Smooth muscle cell (in vitro differentiated cells): ENCODE measurements at regions not wholly inside any gene's neighbourhood (a gene's known extent, or its start where the extent isn't known, plus 50 kb on each side); places are given as distances from the start of the nearest gene placed in this dataset.

ENCODE experiments used
- DNase-seq: peaks from one replicate; lab custom pipeline; 2025; ENCODE audit not compliant: unreplicated experiment; lab: John Stamatoyannopoulos, UW
- H2AFZ ChIP-seq: fragments of 200-600 bp; sonication (generic); 2 replicates; pipeline ENCODE4 v1.6.0; 2016; ENCODE audit warnings: antibody characterized with exemption, low read depth, mild to moderate bottlenecking
- H3F3A ChIP-seq: fragments of 200-600 bp; sonication (generic); 2 replicates; pipeline ENCODE4 v1.6.0; 2017; ENCODE audit warnings: antibody characterized with exemption, low read depth
- H3K27ac ChIP-seq: fragments of 200-600 bp; sonication (generic); 2 replicates; pipeline ENCODE4 v1.5.1; 2016; ENCODE audit warnings: low read depth, mild to moderate bottlenecking
- H3K27me3 ChIP-seq: fragments of 200-600 bp; sonication (generic); 2 replicates; pipeline ENCODE4 v1.6.1; 2016; ENCODE audit warnings: low read depth, mild to moderate bottlenecking
- H3K36me3 ChIP-seq: fragments of 200-600 bp; sonication (generic); 2 replicates; pipeline ENCODE4 v1.5.1; 2016; ENCODE audit warnings: low read depth
- H3K4me1 ChIP-seq: fragments of 200-600 bp; sonication (generic); 2 replicates; pipeline ENCODE4 v1.5.1; 2016; ENCODE audit warnings: low read depth
- H3K4me2 ChIP-seq: fragments of 200-600 bp; sonication (generic); 2 replicates; pipeline ENCODE4 v1.6.0; 2016; ENCODE audit warnings: mild to moderate bottlenecking
- H3K4me3 ChIP-seq: fragments of 200-600 bp; sonication (generic); 2 replicates; pipeline ENCODE4 v1.5.1; 2016; ENCODE audit warnings: mild to moderate bottlenecking
- H3K79me2 ChIP-seq: fragments of 200-600 bp; sonication (generic); 2 replicates; pipeline ENCODE4 v1.6.0; 2016; ENCODE audit warnings: low read depth, mild to moderate bottlenecking
- H3K9ac ChIP-seq: fragments of 200-600 bp; sonication (generic); 2 replicates; pipeline ENCODE4 v1.6.0; 2016; ENCODE audit warnings: low read depth
- H3K9me3 ChIP-seq: fragments of 200-600 bp; sonication (generic); replicated peaks from 2 replicates; pipeline ENCODE4 v1.5.1; 2016; ENCODE audit warnings: low read depth
- H4K20me1 ChIP-seq: fragments of 200-600 bp; sonication (generic); 2 replicates; pipeline ENCODE4 v1.6.0; 2016; ENCODE audit warnings: low read depth
- WGBS: methylation state at CpG from one replicate; pipeline ENCODE4 v1.1.7; 2016; ENCODE audit warnings: low lambda C conversion rate; 5-methylcytosine and 5-hydroxymethylcytosine counted together
- TF ChIP-seq, protein P1 (sequence below): fragments of 200-600 bp; sonication (generic); IDR thresholded peaks from 2 replicates; pipeline ENCODE4 v1.5.1; 2017; ENCODE audit warnings: borderline replicate concordance, mild to moderate bottlenecking, antibody characterized with exemption; ENCODE audit not compliant: insufficient read depth, poor library complexity, severe bottlenecking

DNA sequence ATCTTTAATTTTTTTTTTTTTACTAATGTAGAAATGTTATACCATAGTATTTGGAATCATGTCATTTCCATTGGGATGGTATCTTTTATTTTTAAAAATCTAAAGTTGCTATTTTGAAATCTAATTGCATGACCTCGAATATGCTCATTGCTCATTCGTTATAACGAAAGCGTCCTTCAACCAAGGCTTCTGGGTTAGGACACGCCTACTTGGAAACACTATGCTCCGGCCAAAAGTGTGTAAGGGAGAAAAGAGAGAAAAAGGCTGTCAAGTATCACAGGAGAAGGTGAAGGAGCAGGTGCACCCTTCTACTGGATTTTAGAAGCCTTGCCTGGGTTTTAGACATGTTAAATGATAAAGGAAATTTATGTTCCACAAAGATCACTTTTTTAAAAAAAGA is 465.9 kb upstream of the ID2 start:
- WGBS: 92% methylated on average over 6 of the region's 6 CpGs
- TF ChIP-seq, protein P1, sequence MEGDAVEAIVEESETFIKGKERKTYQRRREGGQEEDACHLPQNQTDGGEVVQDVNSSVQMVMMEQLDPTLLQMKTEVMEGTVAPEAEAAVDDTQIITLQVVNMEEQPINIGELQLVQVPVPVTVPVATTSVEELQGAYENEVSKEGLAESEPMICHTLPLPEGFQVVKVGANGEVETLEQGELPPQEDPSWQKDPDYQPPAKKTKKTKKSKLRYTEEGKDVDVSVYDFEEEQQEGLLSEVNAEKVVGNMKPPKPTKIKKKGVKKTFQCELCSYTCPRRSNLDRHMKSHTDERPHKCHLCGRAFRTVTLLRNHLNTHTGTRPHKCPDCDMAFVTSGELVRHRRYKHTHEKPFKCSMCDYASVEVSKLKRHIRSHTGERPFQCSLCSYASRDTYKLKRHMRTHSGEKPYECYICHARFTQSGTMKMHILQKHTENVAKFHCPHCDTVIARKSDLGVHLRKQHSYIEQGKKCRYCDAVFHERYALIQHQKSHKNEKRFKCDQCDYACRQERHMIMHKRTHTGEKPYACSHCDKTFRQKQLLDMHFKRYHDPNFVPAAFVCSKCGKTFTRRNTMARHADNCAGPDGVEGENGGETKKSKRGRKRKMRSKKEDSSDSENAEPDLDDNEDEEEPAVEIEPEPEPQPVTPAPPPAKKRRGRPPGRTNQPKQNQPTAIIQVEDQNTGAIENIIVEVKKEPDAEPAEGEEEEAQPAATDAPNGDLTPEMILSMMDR: no peak
- no peaks in the 10 kb centered on the region for H3F3A ChIP-seq
- no peaks in the 10 kb centered on the region for H3K9me3 ChIP-seq
- no peaks in the 10 kb centered on the region for H3K79me2 ChIP-seq
- DNase-seq: no peak
- H3K27me3 ChIP-seq: no peaks in the 10 kb centered on the region
- H3K4me2 ChIP-seq: no peak overlapping the region
- no peak overlapping the region for H3K4me3 ChIP-seq
- H3K27ac ChIP-seq: no peak overlapping the region
- H3K4me1 ChIP-seq: peaks cover 29% of the 10 kb centered on the region
- H3K36me3 ChIP-seq: no peaks in the 10 kb centered on the region
- H3K9ac ChIP-seq: no peak overlapping the region
- H4K20me1 ChIP-seq: no peaks in the 10 kb centered on the region
- H2AFZ ChIP-seq: no peak overlapping the region

DNA sequence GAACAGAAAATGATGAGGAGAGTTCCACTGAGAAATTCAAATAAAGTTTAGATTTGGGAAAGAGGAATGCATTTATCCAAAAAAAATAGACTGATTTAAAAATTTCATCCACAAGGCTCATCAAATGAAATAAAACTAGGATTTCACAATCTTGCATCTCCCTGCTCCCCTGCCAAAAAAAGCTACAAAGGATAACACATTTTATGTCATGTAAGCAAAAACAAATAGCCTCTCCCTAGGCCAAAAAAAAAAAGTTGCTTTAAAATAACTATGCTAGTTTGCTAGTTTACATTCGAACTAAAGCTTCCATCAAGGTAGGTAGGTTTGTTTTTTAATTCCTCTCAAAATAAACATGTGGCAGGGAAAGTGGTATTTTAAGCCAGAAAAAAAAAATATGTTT is 465.5 kb upstream of the ID2 start:
- H2AFZ ChIP-seq: no peak overlapping the region
- H3K4me2 ChIP-seq: no peak overlapping the region
- peaks cover 29% of the 10 kb centered on the region for H3K4me1 ChIP-seq
- H3K36me3 ChIP-seq: no peaks in the 10 kb centered on the region
- no peak overlapping the region for H3K27ac ChIP-seq
- H3K79me2 ChIP-seq: no peaks in the 10 kb centered on the region
- H3K9ac ChIP-seq: no peak overlapping the region
- H3K9me3 ChIP-seq: no peaks in the 10 kb centered on the region
- no peak overlapping the region for H3K4me3 ChIP-seq
- TF ChIP-seq, protein P1: no peak
- H3K27me3 ChIP-seq: no peaks in the 10 kb centered on the region
- H3F3A ChIP-seq: no peaks in the 10 kb centered on the region
- WGBS: 92% methylated on average over 1 of the region's 1 CpG
- H4K20me1 ChIP-seq: no peaks in the 10 kb centered on the region
- DNase-seq: no peak

DNA sequence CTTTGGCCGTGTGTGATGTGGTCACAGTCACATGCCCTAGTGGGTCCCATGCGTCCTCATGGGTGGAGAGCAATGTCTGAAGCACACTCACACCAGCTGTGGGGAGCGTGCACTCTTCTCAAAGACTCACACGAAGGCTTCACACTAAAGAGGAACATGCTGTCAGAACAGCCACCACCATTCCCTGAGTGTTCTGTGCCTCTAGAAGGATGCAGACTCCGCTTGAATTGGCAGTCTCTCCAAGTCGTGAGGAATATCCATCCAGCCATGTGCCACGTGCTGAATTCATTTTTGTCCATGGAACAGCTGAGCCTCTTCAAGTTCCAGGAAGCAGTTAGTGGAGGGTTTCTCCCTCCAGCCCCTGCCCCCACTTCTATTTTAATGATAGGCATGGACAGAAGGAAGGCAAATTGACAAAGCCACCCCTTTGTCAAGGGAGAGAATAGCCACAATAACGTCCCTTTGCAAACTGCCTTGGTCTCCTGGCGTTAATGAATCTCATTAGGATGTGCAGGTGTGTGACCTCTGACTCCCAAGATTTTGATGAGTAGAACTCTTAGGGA is 464.3 kb upstream of the ID2 start:
- Histone ChIP-seq H3F3A (no peaks in the 10 kb centered on the region), H3K36me3 (no peaks in the 10 kb centered on the region), H3K4me2 (no peak overlapping the region), H3K79me2 (no peaks in the 10 kb centered on the region), H3K9ac (no peak overlapping the region), H3K9me3 (no peaks in the 10 kb centered on the region), H3K4me3 (no peak overlapping the region), H2AFZ (no peak overlapping the region), H4K20me1 (no peaks in the 10 kb centered on the region), H3K27ac (no peak overlapping the region), H3K27me3 (no peaks in the 10 kb centered on the region), H3K4me1 (peaks cover 29% of the 10 kb centered on the region)
- no peak for DNase-seq
- TF ChIP-seq, protein P1: no peak
- WGBS: 88% methylated on average over 9 of the region's 9 CpGs

DNA sequence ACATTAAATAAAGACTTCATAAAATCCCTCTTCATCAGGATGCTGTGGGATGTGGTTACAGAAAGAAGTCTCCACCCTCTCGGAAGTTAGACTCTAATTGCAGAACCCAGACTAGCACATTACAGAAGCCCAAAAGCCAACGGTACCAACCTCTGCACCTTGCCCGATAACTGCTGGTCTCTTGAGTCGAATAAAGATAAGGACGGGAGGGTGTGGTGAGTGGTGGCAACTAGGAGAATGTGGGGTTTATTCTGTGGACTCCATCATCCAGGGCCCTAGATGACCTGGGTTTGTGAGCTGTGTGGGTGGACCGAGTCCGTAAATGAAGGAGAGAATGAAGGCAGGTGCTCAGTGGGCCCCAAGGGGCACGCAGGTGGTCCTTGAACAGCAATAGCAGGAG is 462.8 kb upstream of the ID2 start:
- no peaks in the 10 kb centered on the region for H4K20me1 ChIP-seq
- H3K36me3 ChIP-seq: no peaks in the 10 kb centered on the region
- H3K4me1 ChIP-seq: peaks cover 34% of the 10 kb centered on the region
- no peak overlapping the region for H3K4me2 ChIP-seq
- 97% methylated on average over 8 of the region's 8 CpGs for WGBS
- H2AFZ ChIP-seq: no peak overlapping the region
- H3F3A ChIP-seq: no peaks in the 10 kb centered on the region
- H3K27me3 ChIP-seq: no peaks in the 10 kb centered on the region
- H3K79me2 ChIP-seq: no peaks in the 10 kb centered on the region
- DNase-seq: no peak
- H3K4me3 ChIP-seq: no peak overlapping the region
- H3K9ac ChIP-seq: no peak overlapping the region
- TF ChIP-seq, protein P1: no peak
- H3K9me3 ChIP-seq: no peaks in the 10 kb centered on the region
- no peak overlapping the region for H3K27ac ChIP-seq
